Esophagus squamous epithelium (tissue), 4 donors: ENCODE measurements at regions not wholly inside any gene's neighbourhood (a gene's known extent, or its start where the extent isn't known, plus 50 kb on each side); places are given as distances from the start of the nearest gene placed in this dataset.

Experiments used
- POLR2A ChIP-seq, 4 donors: fragments of 450-650 bp; IDR thresholded peaks; one replicate each; pipeline ENCODE4 v1.6.1; 2017; ENCODE audit warnings: antibody characterized with exemption in 4 of 4, mild to moderate bottlenecking in 4 of 4, moderate library complexity in 3 of 4
- TF ChIP-seq, protein P1 (sequence below), 6 experiments: fragments of 450-650 bp in 4 of 6; fragments of 200-600 bp in 2 of 6; sonication (generic) in 2 of 6; IDR thresholded peaks; one replicate each; pipeline ENCODE4 v1.5.1; 2016 to 2019; ENCODE audit warnings: antibody characterized with exemption in 6 of 6, mild to moderate bottlenecking in 4 of 6, moderate library complexity in 4 of 6

DNA sequence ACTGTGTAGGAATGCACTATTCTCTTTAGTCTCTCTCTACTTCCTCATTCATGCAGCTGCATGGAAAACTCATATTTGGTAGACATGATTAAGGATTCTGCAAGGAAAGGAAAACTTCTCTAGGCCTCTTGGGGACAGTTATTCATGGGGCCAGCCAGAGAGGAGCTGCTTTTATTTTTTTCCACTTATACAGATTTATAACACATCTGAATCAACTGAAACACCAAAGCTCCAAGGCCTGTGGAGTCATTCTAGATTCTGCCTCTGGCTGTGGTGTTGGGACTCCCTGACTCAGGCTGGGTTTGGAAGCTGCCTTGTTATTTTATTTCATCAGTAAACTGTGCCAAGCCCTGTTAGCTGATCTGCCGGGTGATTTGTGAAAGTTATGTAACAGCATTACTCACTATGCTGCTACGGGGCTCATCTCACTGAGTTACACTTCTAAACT is 83.9 kb upstream of the EDEM3 start:
- no peak for TF ChIP-seq POLR2A (IDR thresholded peaks at IDR 0.05)
- TF ChIP-seq, protein P1, sequence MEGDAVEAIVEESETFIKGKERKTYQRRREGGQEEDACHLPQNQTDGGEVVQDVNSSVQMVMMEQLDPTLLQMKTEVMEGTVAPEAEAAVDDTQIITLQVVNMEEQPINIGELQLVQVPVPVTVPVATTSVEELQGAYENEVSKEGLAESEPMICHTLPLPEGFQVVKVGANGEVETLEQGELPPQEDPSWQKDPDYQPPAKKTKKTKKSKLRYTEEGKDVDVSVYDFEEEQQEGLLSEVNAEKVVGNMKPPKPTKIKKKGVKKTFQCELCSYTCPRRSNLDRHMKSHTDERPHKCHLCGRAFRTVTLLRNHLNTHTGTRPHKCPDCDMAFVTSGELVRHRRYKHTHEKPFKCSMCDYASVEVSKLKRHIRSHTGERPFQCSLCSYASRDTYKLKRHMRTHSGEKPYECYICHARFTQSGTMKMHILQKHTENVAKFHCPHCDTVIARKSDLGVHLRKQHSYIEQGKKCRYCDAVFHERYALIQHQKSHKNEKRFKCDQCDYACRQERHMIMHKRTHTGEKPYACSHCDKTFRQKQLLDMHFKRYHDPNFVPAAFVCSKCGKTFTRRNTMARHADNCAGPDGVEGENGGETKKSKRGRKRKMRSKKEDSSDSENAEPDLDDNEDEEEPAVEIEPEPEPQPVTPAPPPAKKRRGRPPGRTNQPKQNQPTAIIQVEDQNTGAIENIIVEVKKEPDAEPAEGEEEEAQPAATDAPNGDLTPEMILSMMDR (IDR thresholded peaks at IDR 0.05): peak in 1 of 6 experiments; percentile 2
